ENCODE measurements at regions not wholly inside any gene's neighbourhood (a gene's known extent, or its start where the extent isn't known, plus 50 kb on each side); places are given as distances from the start of the nearest gene placed in this dataset.

DNA sequence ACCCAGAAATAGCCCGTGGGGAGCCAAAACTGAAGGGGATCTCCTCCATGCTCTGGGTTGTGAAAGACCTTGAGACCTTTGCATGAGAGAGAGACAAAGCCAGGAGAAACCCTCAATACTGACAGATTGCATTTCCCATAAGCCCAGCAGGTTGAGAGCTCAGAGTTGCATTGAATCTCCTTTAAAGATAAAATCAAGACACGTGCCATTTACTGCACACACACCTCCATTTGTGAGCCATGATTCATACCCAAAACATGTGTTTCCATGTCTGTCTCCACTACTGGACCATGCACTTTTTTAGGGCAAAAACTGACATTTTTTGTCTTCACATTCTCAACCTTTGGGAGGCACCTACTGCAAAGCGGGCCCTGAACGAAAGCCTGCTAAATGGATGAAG is 144.0 kb upstream of the NRIP1 start:
- Histone ChIP-seq H4K91ac (ENCODE audit: insufficient read length, low read depth, low read length) (no peak overlapping the region), H3K18ac (ENCODE audit: insufficient read length, low read depth, low read length) (no peak overlapping the region), H3K9me3 (ENCODE audit: control insufficient read depth, low read depth, low read length) (no peaks in the 10 kb centered on the region), H2BK15ac (ENCODE audit: low read depth, low read length) (no peak overlapping the region), H3K4ac (ENCODE audit: low read depth, low read length) (no peak overlapping the region), H3K79me2 (ENCODE audit: insufficient read depth, low read length) (no peaks in the 10 kb centered on the region), H3K23ac (ENCODE audit: insufficient read length, low read depth, low read length) (no peak overlapping the region), H3K27me3 (ENCODE audit: insufficient read depth, low read length) (no peaks in the 10 kb centered on the region), H4K20me1 (ENCODE audit: control insufficient read depth, insufficient read depth, insufficient read length) (no peaks in the 10 kb centered on the region), H4K5ac (ENCODE audit: insufficient read length, low read depth, low read length) (no peak overlapping the region), H2BK20ac (ENCODE audit: low read depth, low read length, poor library complexity, severe bottlenecking) (no peak overlapping the region), H3K27ac (ENCODE audit: insufficient read length, low read depth, low read length) (no peak overlapping the region), H3K4me1 (ENCODE audit: insufficient read depth, low read length) (no peaks in the 10 kb centered on the region), H2AFZ (ENCODE audit: low read length) (no peak overlapping the region), H4K8ac (replicated peaks; ENCODE audit: insufficient read length, low read depth, low read length) (no peak overlapping the region), H3K14ac (ENCODE audit: insufficient read depth, low read length) (no peak overlapping the region), H2BK12ac (ENCODE audit: insufficient read length, low read depth, low read length) (no peak overlapping the region), H2BK5ac (ENCODE audit: insufficient read length, low read length) (no peak overlapping the region), H3K23me2 (ENCODE audit: insufficient read length, low read depth, low read length, poor library complexity, severe bottlenecking) (no peaks in the 10 kb centered on the region), H3K56ac (ENCODE audit: insufficient read length, low read depth, low read length) (no peak overlapping the region), H2AK5ac (ENCODE audit: insufficient read length, low read length) (no peak overlapping the region), H3K9ac (ENCODE audit: extremely low read depth, insufficient read length, low read length) (no peak overlapping the region), H3K79me1 (ENCODE audit: insufficient read depth, low read depth, low read length, poor library complexity, severe bottlenecking) (no peaks in the 10 kb centered on the region), H3T11ph (ENCODE audit: low read length) (no peak overlapping the region), H2BK120ac (ENCODE audit: low read depth, low read length, poor library complexity, severe bottlenecking) (no peak overlapping the region), H3K4me2 (ENCODE audit: insufficient read depth, insufficient read length, low read length) (no peak overlapping the region)
- TF ChIP-seq, protein P1, sequence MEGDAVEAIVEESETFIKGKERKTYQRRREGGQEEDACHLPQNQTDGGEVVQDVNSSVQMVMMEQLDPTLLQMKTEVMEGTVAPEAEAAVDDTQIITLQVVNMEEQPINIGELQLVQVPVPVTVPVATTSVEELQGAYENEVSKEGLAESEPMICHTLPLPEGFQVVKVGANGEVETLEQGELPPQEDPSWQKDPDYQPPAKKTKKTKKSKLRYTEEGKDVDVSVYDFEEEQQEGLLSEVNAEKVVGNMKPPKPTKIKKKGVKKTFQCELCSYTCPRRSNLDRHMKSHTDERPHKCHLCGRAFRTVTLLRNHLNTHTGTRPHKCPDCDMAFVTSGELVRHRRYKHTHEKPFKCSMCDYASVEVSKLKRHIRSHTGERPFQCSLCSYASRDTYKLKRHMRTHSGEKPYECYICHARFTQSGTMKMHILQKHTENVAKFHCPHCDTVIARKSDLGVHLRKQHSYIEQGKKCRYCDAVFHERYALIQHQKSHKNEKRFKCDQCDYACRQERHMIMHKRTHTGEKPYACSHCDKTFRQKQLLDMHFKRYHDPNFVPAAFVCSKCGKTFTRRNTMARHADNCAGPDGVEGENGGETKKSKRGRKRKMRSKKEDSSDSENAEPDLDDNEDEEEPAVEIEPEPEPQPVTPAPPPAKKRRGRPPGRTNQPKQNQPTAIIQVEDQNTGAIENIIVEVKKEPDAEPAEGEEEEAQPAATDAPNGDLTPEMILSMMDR (conservative IDR thresholded peaks at IDR 0.05) = no peak
- Mint-ChIP-seq H3K27me3 (ENCODE audit: low read depth) (peaks cover 1% of the 10 kb centered on the region; the same call in 1 of the 2 replicates), H3K4me1 (peaks cover 0 to 4% of the 10 kb centered on the region in 2 experiments; a peak in 1 of 4 replicates), H3K9me3 (no peaks in the 10 kb centered on the region), H3K27ac (no peak overlapping the region), H3K36me3 (ENCODE audit: insufficient read depth in 1 of 3, low read depth in 3 of 3) (no peaks in the 10 kb centered on the region), H3K4me3 (no peak overlapping the region)
- no peak for DNase-seq
- no CpG with 5 or more reads among the region's 4 CpGs for WGBS (ENCODE audit: extremely low coverage, insufficient read length, low lambda C conversion rate)
